ENCODE measurements at regions not wholly inside any gene's neighbourhood (a gene's known extent, or its start where the extent isn't known, plus 50 kb on each side); places are given as distances from the start of the nearest gene placed in this dataset.

DNA sequence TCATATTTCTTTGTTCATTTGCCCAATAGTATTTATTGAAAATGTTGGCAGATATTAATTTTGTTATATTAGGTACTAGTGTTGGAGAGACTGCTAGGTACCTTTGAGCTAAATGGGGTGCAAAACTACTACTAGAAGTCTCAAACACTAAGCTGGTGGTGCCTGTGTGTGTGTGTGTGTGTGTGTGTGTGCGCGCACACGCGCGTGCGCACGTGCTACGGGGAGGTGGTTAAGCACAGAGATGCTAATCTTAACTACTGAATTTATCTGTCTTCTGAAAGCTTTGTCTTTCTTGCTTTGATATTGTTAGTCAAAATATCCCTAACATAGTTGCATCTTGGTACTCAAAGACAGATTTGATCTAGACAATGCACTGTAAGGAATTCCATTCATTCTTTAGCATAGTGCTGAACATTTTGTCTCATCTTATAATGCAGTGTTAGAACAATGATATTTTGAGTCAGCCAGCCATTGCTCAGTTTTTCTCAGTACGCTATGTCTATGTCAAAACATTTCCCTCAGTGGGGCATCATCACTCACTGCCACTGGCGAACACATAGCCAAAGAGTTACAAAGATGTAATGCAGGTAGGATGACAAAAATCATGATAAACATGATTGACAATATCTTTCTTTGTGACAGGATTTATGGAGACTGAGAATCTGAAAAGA lies 396.0 kb upstream of the RGPD4 start:
- H3K9me3 ChIP-seq (ENCODE audit: control insufficient read depth in 1 of 2, low read length in 2 of 2): no peaks in the 10 kb centered on the region
- no peak overlapping the region for H3K27ac ChIP-seq (ENCODE audit: low read depth, low read length)
- POLR2A ChIA-PET (ENCODE audit: partially characterized antibody): no interaction called here
- intact Hi-C loops (cut with micrococcal nuclease): no loop called here
- Mint-ChIP-seq H3K4me3 (no peak overlapping the region), H3K27ac (no peak overlapping the region), H3K27me3 (peaks cover 0 to 2% of the 10 kb centered on the region in 2 donors), H3K9me3 (peaks cover 2 to 6% (median 4%) of the 10 kb centered on the region in 8 donors), H3K4me1 (no peaks in the 10 kb centered on the region), H3K36me3 (no peaks in the 10 kb centered on the region)
- H3K27me3 ChIP-seq (ENCODE audit: insufficient read depth, low read length): no peaks in the 10 kb centered on the region
- H3K4me1 ChIP-seq (ENCODE audit: insufficient read depth, low read length): no peaks in the 10 kb centered on the region
- CTCF ChIA-PET (ENCODE audit: partially characterized antibody): no interaction called here
- DNase-seq: no peak
- no peak overlapping the region for H3K4me3 ChIP-seq (ENCODE audit: low read length in 2 of 2)
- H3K36me3 ChIP-seq (ENCODE audit: insufficient read depth, low read length): no peaks in the 10 kb centered on the region

DNA sequence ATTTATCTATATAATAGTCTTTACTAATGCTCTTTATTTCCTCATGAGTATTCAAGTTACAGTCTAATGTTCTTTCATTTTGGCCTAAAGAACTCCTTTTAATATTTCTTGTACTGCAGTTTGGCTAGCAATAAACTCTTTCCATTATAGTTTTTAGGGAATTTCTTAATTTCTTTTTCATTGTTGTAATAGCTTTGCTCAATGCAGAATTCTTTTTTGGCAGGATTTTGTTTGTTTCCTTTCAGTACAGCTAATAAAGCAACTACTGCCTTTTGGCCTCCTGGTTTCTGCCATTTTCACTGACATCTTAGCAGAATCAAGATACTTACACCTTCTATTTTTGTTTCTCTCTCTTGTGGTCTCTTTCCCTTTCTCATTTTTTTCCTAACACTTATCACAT lies 390.4 kb upstream of the RGPD4 start:
- ChIA-PET POLR2A (ENCODE audit: partially characterized antibody) (no interaction called here), CTCF (ENCODE audit: partially characterized antibody) (no interaction called here)
- Histone ChIP-seq H3K4me3 (ENCODE audit: low read length in 2 of 2) (no peak overlapping the region), H3K4me1 (ENCODE audit: insufficient read depth, low read length) (no peaks in the 10 kb centered on the region), H3K36me3 (ENCODE audit: insufficient read depth, low read length) (no peaks in the 10 kb centered on the region), H3K27me3 (ENCODE audit: insufficient read depth, low read length) (no peaks in the 10 kb centered on the region), H3K27ac (ENCODE audit: low read depth, low read length) (no peak overlapping the region), H3K9me3 (ENCODE audit: control insufficient read depth in 1 of 2, low read length in 2 of 2) (no peaks in the 10 kb centered on the region)
- H3K4me3 Mint-ChIP-seq: no peak overlapping the region
- DNase-seq: no peak
- no peak overlapping the region for H3K27ac Mint-ChIP-seq
- H3K9me3 Mint-ChIP-seq: peaks cover 0 to 7% (median 4%) of the 10 kb centered on the region in 8 donors
- intact Hi-C loops (cut with micrococcal nuclease): no loop called here
- no peaks in the 10 kb centered on the region for H3K27me3 Mint-ChIP-seq
- H3K36me3 Mint-ChIP-seq: no peaks in the 10 kb centered on the region
- H3K4me1 Mint-ChIP-seq: no peaks in the 10 kb centered on the region

DNA sequence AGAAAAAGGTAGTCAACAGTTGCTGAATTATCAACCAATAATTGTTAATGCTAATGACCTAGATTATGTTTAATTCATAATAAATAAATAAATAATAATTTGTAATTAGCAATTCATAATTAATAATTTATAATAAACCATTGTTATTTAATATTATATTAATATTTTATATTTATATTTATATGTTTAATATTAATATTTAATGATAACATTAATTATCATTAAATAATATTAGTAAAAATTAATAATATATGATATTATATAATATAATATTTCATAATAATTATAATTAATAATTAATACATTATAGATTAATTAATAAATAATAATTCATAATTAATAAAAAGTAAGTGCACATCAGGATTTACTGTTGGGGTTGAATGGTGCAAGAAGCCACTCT lies 389.4 kb upstream of the RGPD4 start:
- Mint-ChIP-seq H3K36me3 (no peaks in the 10 kb centered on the region), H3K4me1 (no peaks in the 10 kb centered on the region), H3K27me3 (no peaks in the 10 kb centered on the region), H3K27ac (no peak overlapping the region), H3K4me3 (no peak overlapping the region), H3K9me3 (peaks cover 0 to 7% (median 4%) of the 10 kb centered on the region in 8 donors)
- Histone ChIP-seq H3K4me1 (ENCODE audit: insufficient read depth, low read length) (no peaks in the 10 kb centered on the region), H3K4me3 (ENCODE audit: low read length in 2 of 2) (no peak overlapping the region), H3K9me3 (ENCODE audit: control insufficient read depth in 1 of 2, low read length in 2 of 2) (no peaks in the 10 kb centered on the region), H3K27ac (ENCODE audit: low read depth, low read length) (no peak overlapping the region), H3K27me3 (ENCODE audit: insufficient read depth, low read length) (no peaks in the 10 kb centered on the region), H3K36me3 (ENCODE audit: insufficient read depth, low read length) (no peaks in the 10 kb centered on the region)
- intact Hi-C loops (cut with micrococcal nuclease): no loop called here
- CTCF ChIA-PET (ENCODE audit: partially characterized antibody): no interaction called here
- DNase-seq: no peak
- POLR2A ChIA-PET (ENCODE audit: partially characterized antibody): no interaction called here

DNA sequence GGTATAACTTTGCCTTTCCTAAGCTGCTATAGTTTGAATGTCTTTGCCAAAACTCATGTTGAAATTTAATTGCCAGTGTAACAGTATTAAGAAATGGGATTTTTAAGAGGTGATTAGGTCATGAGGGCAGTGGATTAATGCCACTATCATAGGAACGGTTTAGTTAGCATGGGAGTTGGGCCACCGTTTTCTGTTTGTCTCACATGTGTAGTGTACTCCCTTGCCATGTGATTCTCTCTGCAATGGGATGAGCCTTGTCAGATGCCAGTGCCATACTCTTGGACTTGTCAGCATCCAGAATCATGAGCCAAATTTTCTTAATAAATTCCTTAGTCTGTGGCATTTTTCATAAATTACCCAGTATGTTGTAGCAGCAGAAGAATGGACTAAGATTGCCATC lies 388.9 kb upstream of the RGPD4 start:
- H3K9me3 ChIP-seq (ENCODE audit: control insufficient read depth in 1 of 2, low read length in 2 of 2): no peaks in the 10 kb centered on the region
- no peak overlapping the region for H3K27ac ChIP-seq (ENCODE audit: low read depth, low read length)
- no peaks in the 10 kb centered on the region for H3K36me3 ChIP-seq (ENCODE audit: insufficient read depth, low read length)
- H3K4me1 Mint-ChIP-seq: no peaks in the 10 kb centered on the region
- intact Hi-C loops (cut with micrococcal nuclease): no loop called here
- peaks cover 0 to 7% (median 4%) of the 10 kb centered on the region in 8 donors for H3K9me3 Mint-ChIP-seq
- H3K27ac Mint-ChIP-seq: peak overlapping the region in 1 of 7 donors; percentile 9
- no peaks in the 10 kb centered on the region for H3K27me3 Mint-ChIP-seq
- no peak overlapping the region for H3K4me3 Mint-ChIP-seq
- H3K4me3 ChIP-seq (ENCODE audit: low read length in 2 of 2): no peak overlapping the region
- no peaks in the 10 kb centered on the region for H3K27me3 ChIP-seq (ENCODE audit: insufficient read depth, low read length)
- ChIA-PET POLR2A (ENCODE audit: partially characterized antibody) (no interaction called here), CTCF (ENCODE audit: partially characterized antibody) (no interaction called here)
- H3K36me3 Mint-ChIP-seq: no peaks in the 10 kb centered on the region
- H3K4me1 ChIP-seq (ENCODE audit: insufficient read depth, low read length): no peaks in the 10 kb centered on the region
- DNase-seq: no peak

DNA sequence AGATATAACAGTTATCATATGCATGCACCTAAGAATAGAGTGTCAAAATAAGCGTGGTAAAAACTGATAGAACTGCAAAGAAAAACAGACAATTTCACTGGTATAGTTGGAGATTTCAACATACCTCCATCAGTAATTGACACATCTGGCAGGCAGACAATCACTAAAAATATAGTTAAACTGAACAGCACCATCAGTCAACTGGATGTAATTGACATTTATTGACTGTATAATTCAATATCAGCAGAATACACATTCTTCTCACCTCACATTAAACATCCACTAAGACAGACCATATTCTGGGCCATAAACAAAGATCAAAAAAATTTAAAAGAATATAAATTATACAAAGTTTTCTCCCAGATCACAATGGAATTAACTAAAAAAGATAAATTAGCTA lies 378.5 kb upstream of the RGPD4 start:
- DNase-seq: no peak
- no peaks in the 10 kb centered on the region for H3K4me1 ChIP-seq (ENCODE audit: insufficient read depth, low read length)
- peaks cover 0 to 7% (median 0%) of the 10 kb centered on the region in 8 donors for H3K9me3 Mint-ChIP-seq
- no peak overlapping the region for H3K4me3 Mint-ChIP-seq
- CTCF ChIA-PET (ENCODE audit: partially characterized antibody): no interaction called here
- no peak overlapping the region for H3K4me3 ChIP-seq (ENCODE audit: low read length in 2 of 2)
- no peak overlapping the region for H3K27ac Mint-ChIP-seq
- H3K27me3 Mint-ChIP-seq: no peaks in the 10 kb centered on the region
- no peaks in the 10 kb centered on the region for H3K9me3 ChIP-seq (ENCODE audit: control insufficient read depth in 1 of 2, low read length in 2 of 2)
- no peaks in the 10 kb centered on the region for H3K36me3 Mint-ChIP-seq
- H3K27ac ChIP-seq (ENCODE audit: low read depth, low read length): no peak overlapping the region
- H3K36me3 ChIP-seq (ENCODE audit: insufficient read depth, low read length): no peaks in the 10 kb centered on the region
- POLR2A ChIA-PET (ENCODE audit: partially characterized antibody): no interaction called here
- H3K4me1 Mint-ChIP-seq: no peaks in the 10 kb centered on the region
- intact Hi-C loops (cut with micrococcal nuclease): no loop called here
- H3K27me3 ChIP-seq (ENCODE audit: insufficient read depth, low read length): no peaks in the 10 kb centered on the region

DNA sequence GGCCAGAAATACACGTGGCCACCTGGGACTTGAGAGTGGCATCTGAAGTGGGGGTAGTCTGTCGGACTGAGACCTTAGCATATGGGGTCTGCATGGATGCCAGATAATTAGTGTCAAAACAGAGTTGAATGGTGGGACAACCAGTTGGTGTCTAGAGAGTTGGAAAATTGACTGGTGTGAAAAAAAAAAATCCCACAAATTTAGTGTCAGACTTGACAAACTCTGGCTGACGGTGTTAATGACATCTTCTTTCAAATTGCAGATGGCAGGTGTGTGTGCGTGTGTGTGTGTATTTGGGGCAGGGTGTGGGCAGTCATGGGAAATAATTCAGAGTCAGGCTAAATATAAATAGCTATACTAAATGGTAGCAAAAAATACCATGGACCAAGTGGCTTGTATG lies 365.4 kb upstream of the RGPD4 start:
- no peak for DNase-seq
- Histone ChIP-seq H3K4me1 (ENCODE audit: insufficient read depth, low read length) (no peaks in the 10 kb centered on the region), H3K27ac (ENCODE audit: low read depth, low read length) (no peak overlapping the region), H3K36me3 (ENCODE audit: insufficient read depth, low read length) (no peaks in the 10 kb centered on the region), H3K4me3 (ENCODE audit: low read length in 2 of 2) (no peak overlapping the region), H3K27me3 (ENCODE audit: insufficient read depth, low read length) (no peaks in the 10 kb centered on the region), H3K9me3 (ENCODE audit: control insufficient read depth in 1 of 2, low read length in 2 of 2) (no peaks in the 10 kb centered on the region)
- no peaks in the 10 kb centered on the region for H3K36me3 Mint-ChIP-seq
- peaks cover 1 to 17% (median 8%) of the 10 kb centered on the region in 8 donors for H3K9me3 Mint-ChIP-seq
- CTCF ChIA-PET (ENCODE audit: partially characterized antibody): no interaction called here
- H3K27me3 Mint-ChIP-seq: peaks cover 0 to 1% of the 10 kb centered on the region in 2 donors
- intact Hi-C loops (cut with micrococcal nuclease): no loop called here
- H3K4me1 Mint-ChIP-seq: no peaks in the 10 kb centered on the region
- no peak overlapping the region for H3K27ac Mint-ChIP-seq
- POLR2A ChIA-PET (ENCODE audit: partially characterized antibody): no interaction called here
- no peak overlapping the region for H3K4me3 Mint-ChIP-seq

DNA sequence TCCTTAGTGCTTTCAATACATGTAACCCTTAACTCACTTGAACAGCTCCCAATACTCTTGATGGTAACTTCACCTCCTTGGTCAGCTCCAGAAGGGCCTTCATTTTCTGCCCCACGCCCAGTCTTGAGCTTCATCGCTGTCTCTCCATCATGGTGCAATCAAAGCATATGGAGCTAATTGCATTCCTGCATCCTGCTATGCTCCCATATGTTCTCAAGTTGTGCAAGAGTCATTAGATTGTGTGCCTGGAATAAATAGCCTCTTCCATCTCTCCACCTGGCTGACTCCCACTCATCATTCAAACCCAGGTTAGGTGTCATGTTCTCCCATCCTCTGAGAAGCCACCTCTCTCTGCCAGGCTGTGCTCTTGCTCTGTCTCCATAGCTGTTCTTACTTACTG lies 364.5 kb upstream of the RGPD4 start:
- CTCF ChIA-PET (ENCODE audit: partially characterized antibody): no interaction called here
- no peak overlapping the region for H3K27ac ChIP-seq (ENCODE audit: low read depth, low read length)
- POLR2A ChIA-PET (ENCODE audit: partially characterized antibody): no interaction called here
- no peak overlapping the region for H3K4me3 ChIP-seq (ENCODE audit: low read length in 2 of 2)
- H3K36me3 Mint-ChIP-seq: no peaks in the 10 kb centered on the region
- no peak for DNase-seq
- H3K9me3 Mint-ChIP-seq: peaks cover 3 to 17% (median 8%) of the 10 kb centered on the region in 8 donors
- H3K4me3 Mint-ChIP-seq: no peak overlapping the region
- H3K27me3 Mint-ChIP-seq: peaks cover 0 to 1% of the 10 kb centered on the region in 2 donors
- H3K27me3 ChIP-seq (ENCODE audit: insufficient read depth, low read length): no peaks in the 10 kb centered on the region
- no peak overlapping the region for H3K27ac Mint-ChIP-seq
- no peaks in the 10 kb centered on the region for H3K36me3 ChIP-seq (ENCODE audit: insufficient read depth, low read length)
- H3K4me1 Mint-ChIP-seq: no peaks in the 10 kb centered on the region
- no peaks in the 10 kb centered on the region for H3K4me1 ChIP-seq (ENCODE audit: insufficient read depth, low read length)
- no peaks in the 10 kb centered on the region for H3K9me3 ChIP-seq (ENCODE audit: control insufficient read depth in 1 of 2, low read length in 2 of 2)
- intact Hi-C loops (cut with micrococcal nuclease): no loop called here

DNA sequence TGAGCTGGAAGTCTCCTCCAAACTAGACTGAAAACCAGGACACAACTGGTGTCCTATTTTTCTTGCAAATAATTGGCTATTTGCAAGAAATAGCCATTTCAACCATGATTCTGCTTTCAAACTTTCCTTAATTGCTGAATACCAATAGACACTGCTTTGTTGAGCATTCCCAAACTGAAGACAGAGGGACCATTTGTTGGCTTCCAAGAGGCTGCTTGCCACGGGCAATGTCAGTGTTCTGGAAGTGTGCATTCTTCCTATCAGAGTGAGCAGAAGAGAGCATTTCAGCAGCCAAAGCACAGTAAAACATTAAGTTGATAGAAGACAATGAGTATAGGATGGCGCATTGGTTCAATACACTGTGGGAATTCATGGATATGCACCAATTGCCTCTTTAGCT lies 360.5 kb upstream of the RGPD4 start:
- POLR2A ChIA-PET (ENCODE audit: partially characterized antibody): no interaction called here
- DNase-seq: no peak
- Histone ChIP-seq H3K4me1 (ENCODE audit: insufficient read depth, low read length) (no peaks in the 10 kb centered on the region), H3K36me3 (ENCODE audit: insufficient read depth, low read length) (no peaks in the 10 kb centered on the region), H3K27ac (ENCODE audit: low read depth, low read length) (no peak overlapping the region), H3K9me3 (ENCODE audit: control insufficient read depth in 1 of 2, low read length in 2 of 2) (no peaks in the 10 kb centered on the region), H3K27me3 (ENCODE audit: insufficient read depth, low read length) (no peaks in the 10 kb centered on the region), H3K4me3 (ENCODE audit: low read length in 2 of 2) (no peak overlapping the region)
- no peak overlapping the region for H3K4me3 Mint-ChIP-seq
- intact Hi-C loops (cut with micrococcal nuclease): no loop called here
- CTCF ChIA-PET (ENCODE audit: partially characterized antibody): no interaction called here
- no peak overlapping the region for H3K27ac Mint-ChIP-seq
- peaks cover 0 to 1% of the 10 kb centered on the region in 2 donors for H3K27me3 Mint-ChIP-seq
- peaks cover 6 to 17% (median 9%) of the 10 kb centered on the region in 8 donors for H3K9me3 Mint-ChIP-seq
- no peaks in the 10 kb centered on the region for H3K36me3 Mint-ChIP-seq
- H3K4me1 Mint-ChIP-seq: no peaks in the 10 kb centered on the region

Data from CD4-positive, alpha-beta memory T cell (primary cell).